Activated CD4-positive, alpha-beta T cell treated with anti-CD3 and anti-CD28 coated beads for 48 hours (primary cell): ENCODE measurements at regions not wholly inside any gene's neighbourhood (a gene's known extent, or its start where the extent isn't known, plus 50 kb on each side); places are given as distances from the start of the nearest gene placed in this dataset.

Experiments used
- DNase-seq: peaks from one replicate; pipeline ENCODE4 v3.0.0-alpha.2; 2020

DNA sequence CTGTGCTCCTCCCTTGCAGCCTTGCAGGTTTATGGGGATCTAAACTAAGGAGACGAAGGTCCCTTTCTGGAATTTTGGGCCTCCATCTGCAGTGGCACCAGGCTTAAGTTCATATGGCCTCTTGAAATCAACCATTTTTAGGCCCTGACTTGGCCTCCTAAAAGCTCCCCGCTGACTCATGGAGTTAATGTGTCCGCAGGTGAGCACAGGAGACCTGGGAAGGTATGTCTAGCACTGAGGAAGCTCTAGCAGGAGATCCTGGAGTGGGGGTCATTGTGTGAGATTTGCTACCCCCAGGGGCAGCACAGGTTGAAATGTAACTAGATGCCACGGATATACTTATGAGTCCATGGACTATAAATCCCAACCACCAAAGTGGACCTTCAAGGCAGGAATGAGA, 95.9 kb upstream of the CELF4 start:
- no peak for DNase-seq

DNA sequence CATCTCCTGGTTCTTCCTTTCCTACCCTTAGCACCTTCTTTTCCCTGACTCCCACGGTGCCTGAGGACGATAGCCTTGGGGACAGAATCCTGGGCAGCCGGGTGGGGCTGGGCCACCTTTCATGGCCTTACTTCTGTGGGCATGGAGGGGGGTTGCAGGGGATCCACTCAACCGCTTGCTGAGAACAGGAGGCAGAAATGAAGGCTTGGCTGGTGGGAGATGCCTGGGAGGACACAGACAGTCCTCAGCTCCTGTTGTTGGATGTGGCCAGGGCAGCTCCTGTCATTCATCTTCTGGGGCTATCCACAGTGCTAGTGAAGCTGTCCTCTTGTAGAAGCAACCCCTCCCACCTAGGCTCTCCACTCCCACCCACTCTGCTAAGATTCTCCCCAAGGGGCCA, 95.5 kb upstream of the CELF4 start:
- no peak for DNase-seq

GRCh38 chr18:37660658-37661057, 95.1 kb upstream of the CELF4 start:
- no peak for DNase-seq

DNA sequence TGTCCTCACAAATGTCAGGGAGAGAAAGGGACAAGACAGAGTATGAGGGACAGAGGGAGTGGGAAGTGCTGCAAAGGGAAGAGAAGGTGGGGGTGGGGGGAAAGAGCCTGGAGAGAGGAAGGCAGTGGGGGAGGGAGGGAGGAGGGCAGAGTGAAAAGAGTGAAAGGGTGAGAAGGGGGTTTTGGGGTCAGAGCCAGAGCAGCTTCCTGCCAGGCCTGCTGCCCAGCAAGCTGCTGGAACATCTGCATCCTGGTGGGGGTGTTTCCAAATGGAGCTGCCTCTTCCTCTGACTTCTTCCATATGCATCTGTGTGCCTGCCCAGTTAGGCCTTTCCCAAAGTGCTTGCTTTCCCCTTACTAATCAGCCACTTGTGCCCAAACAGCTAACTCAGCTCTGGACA, 94.3 kb upstream of the CELF4 start:
- DNase-seq: no peak

- DNase-seq: no peak
Measured at GRCh38 chr18:37658894-37659293, 93.3 kb upstream of the CELF4 start.

GRCh38 chr18:37657493-37657892, 91.9 kb upstream of the CELF4 start:
- no peak for DNase-seq

GRCh38 chr18:37654731-37655369, 89.3 kb upstream of the CELF4 start:
- DNase-seq: no peak

- no peak for DNase-seq
Measured at GRCh38 chr18:37654034-37654433, 88.4 kb upstream of the CELF4 start.

DNA sequence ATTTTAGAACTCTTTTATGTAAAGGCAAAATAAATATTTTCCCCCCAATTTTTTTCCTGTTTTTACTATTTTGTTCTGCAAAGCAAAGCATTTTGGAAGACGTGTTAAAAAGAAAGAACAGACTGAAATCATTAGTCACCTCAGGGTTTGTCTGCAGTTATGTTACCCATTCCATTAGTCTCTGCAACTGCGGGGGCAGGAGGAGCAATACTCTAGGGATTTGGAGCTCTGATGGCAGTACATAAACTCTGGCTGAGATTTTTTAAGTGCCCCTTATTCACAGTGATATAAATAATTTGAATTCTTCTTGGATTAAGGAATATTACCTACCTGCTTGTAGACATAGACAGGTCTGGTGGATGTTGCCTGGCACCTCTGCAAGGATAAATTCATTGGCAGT, 88.0 kb upstream of the CELF4 start:
- no peak for DNase-seq

DNA sequence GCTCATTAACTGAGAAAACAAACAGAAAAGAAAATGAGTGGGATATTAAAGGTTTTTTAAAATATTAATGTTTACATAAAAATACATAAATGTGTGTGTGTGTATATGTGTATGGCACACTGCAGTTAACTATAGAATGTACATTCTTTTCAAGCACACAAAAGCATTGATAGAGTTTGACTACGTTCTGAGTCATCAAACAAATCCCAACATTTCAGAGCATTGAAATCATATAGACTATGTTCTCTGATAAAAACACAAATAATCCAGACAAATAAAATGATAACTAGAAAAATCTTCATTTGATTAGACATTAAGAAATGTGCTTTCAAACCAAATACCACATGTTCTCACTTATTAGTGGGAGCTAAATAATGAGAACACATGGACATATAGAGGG, 84.3 kb upstream of the CELF4 start:
- DNase-seq: no peak

DNA sequence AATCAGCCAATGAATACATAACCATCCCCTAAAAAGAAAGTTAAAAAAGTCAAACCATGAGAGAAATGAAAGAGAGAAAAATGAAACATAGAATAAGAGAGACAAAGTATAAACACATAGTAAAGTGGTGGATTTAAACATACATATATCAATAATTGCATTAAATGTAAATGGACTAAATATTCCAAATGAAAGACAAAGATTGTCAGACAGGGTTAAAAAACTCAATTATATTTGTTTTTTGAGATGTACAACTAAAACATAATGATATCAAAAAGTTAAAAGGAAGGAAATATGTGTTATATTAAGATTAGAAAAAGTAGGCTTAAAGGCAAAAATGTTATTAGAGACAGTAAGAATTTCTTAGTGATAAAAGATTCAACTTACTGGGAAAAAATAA, 83.8 kb upstream of the CELF4 start:
- no peak for DNase-seq

DNA sequence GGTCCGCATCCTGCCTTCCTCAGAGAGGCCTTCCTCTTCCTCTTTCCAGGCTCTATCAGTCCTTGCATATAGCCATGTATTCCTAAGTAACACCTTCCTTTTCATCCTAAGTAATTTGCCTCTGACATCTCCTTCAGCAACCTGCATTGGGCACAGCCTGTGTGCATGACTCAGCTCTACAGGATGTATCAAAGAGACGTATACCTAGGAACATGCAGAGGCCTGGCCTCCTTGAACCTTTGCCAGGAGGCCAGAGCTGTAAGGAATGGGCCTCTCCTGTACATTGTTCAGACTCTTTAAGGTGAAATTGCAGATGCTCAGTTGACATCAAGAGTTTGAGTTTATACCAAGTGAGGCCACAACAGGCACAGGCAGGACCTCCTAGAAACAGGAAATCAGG, 76.0 kb upstream of the CELF4 start:
- no peak for DNase-seq

DNA sequence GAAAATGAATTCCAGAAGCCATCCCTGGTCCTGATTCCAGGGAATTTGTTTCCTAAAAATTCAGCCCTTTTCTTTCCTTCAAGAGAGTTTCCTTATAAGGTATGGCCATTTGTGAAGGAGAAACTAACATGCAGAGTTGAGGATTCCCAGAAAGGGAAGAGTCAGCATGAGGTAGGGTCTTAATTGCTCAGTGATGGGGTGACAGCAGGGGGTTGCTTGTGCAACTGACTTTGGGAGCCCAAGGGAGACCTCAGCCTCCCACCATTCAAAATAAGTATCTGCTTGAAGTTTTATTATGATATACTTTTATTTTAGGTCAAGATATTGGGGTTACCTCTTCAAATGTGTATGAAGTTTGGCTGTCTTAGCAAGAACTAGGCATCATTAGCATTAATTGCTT, 74.9 kb upstream of the CELF4 start:
- no peak for DNase-seq

GRCh38 chr18:37639846-37640245, 74.2 kb upstream of the CELF4 start:
- DNase-seq: no peak

GRCh38 chr18:37637478-37637850, 71.9 kb upstream of the CELF4 start:
- no peak for DNase-seq

DNA sequence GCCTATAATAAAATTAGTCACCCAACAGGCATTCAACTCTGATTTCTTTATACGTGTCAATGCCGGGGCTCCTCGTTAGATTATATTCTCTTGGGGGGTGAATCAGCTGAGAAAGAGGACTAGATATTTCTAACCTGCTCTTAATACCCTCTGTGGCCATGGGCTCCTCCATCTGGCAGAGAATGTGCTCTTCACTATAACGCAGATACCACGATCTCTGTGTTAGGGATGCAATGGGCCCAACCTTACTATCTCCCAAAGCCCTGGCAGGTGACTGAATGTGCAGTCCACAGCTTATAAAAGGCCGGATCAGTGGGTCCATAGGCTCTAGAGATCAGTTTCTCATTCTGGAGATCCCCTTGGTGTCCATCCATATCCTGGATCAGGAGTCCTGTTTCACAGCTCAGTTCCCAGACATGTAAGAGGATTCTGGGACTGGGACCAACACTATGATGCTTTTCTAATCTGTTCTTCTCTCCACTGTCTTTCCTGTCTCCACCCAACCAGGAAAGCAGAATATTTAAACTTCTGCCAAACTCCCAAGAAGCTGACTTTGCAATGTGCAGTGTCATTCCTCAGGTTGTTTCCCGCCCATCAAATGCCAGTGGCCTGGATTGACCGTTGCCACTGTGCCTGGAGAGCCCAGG, 71.4 kb upstream of the CELF4 start:
- DNase-seq: no peak

DNA sequence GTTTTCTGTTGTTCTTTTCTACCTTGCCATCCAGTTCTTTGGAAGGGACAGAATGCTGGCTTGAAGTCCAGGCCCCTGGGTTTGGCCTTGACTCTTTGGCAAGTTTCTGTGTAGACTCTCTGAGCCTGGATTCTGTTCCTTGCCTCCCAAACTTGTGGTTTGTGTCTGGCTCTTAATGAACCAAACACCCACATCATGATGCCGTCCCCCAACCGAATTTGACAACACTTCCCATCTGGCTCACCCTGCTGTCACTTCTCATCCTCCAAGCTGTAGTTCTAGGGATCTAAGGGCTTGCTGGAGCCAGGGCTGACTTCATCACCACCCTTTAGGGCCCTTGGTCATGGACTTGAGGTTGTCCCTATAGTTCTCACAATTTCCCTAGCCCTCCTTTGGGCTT, 68.9 kb upstream of the CELF4 start:
- DNase-seq: no peak

DNA sequence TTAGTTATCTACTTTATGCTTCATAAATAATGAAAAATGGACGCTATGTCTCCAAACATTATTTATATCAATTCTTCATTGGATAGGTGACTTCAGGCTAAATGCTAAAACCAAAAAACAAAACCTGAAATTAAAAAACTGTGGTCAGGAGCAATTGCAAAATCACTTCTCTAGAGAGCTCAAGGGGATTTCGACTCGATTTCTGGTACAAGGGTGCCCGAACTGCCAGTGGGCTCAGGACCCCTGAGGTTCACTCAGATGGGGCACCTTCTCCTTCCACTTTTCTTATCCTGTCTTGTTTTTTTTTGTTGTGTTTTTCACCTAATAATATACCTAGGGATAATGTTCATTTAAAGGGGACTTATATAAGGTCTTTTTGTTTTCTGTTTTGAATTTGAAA, 65.8 kb upstream of the CELF4 start:
- no peak for DNase-seq

DNA sequence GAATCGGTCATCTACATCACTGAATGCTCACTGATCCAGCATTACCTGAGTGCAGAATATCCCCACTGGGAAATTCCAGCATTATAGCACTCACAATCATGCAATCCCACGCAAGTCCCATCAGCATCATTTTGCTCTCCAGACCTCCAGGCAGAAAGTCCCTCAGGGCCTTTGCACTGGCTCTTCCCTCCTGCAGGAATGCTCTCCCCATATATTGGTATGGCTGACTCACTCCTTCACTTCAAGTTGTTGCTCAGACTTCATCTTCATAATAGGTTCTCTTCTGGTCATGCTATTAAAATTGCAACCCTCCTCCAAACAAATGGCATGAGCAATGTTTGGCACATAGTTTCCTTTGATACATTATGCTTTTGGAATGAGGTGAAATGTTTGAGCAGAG, 64.7 kb upstream of the CELF4 start:
- no peak for DNase-seq

GRCh38 chr18:37628470-37629220, 63.0 kb upstream of the CELF4 start:
- DNase-seq: no peak

- no peak for DNase-seq
Measured at GRCh38 chr18:37624318-37624717, 58.7 kb upstream of the CELF4 start.

GRCh38 chr18:37619964-37620363, 54.4 kb upstream of the CELF4 start:
- DNase-seq: no peak

- DNase-seq: no peak
Measured at GRCh38 chr18:37617623-37618022, 52.0 kb upstream of the CELF4 start.
